A673 (cell line): ENCODE measurements at regions not wholly inside any gene's neighbourhood (a gene's known extent, or its start where the extent isn't known, plus 50 kb on each side); places are given as distances from the start of the nearest gene placed in this dataset.

Source experiments
- BruUV-seq: library from RNA; stranded (reverse); fragments of 400-500 nt; replicated peaks from 2 replicates; lab custom pipeline; 2021; lab: Mats Ljungman, UMichigan
- CTCF ChIA-PET: fragments of 300-600 bp; sonication (Branson Sonifier 250); formaldehyde crosslinking; loops from one replicate; lab custom pipeline; 2022; ENCODE audit warnings: antibody characterized with exemption; lab: Charles Lee
- POLR2A ChIA-PET: fragments of 300-600 bp; sonication (Branson Sonifier 250); formaldehyde crosslinking; loops from one replicate; lab custom pipeline; 2022; ENCODE audit warnings: antibody characterized with exemption; ENCODE audit not compliant: low non-redundant PET; lab: Charles Lee
- DNase-seq: peaks from one replicate; pipeline ENCODE4 v3.0.0-alpha.2; 2015; ENCODE audit warnings: low spot score
- H3K27ac ChIP-seq: fragments of 200-600 bp; sonication (generic); 2 replicates; pipeline ENCODE4 v1.5.1; 2016; ENCODE audit warnings: mixed run types, low read depth, mild to moderate bottlenecking, mixed read lengths, antibody characterized with exemption, low read length; ENCODE audit not compliant: poor library complexity, severe bottlenecking
- H3K27me3 ChIP-seq: fragments of 200-600 bp; sonication (generic); replicated peaks from 2 replicates; pipeline ENCODE4 v1.6.1; 2017; ENCODE audit warnings: mixed run types, low read depth, mild to moderate bottlenecking, mixed read lengths, antibody characterized with exemption, low read length; ENCODE audit not compliant: insufficient read depth, poor library complexity
- H3K36me3 ChIP-seq: fragments of 200-600 bp; sonication (generic); 2 replicates; pipeline ENCODE4 v1.6.1; 2016; ENCODE audit warnings: mixed run types, mild to moderate bottlenecking, mixed read lengths, antibody characterized with exemption, low read length; ENCODE audit not compliant: insufficient read depth, poor library complexity, severe bottlenecking
- H3K4me1 ChIP-seq: fragments of 200-600 bp; sonication (generic); 2 replicates; pipeline ENCODE4 v1.6.1; 2017; ENCODE audit warnings: mixed run types, mild to moderate bottlenecking, mixed read lengths, antibody characterized with exemption, low read length; ENCODE audit not compliant: insufficient read depth, poor library complexity, severe bottlenecking
- H3K4me3 ChIP-seq: fragments of 200-600 bp; sonication (generic); 2 replicates; pipeline ENCODE4 v1.5.1; 2016; ENCODE audit warnings: low read depth, mixed run types, mild to moderate bottlenecking, mixed read lengths, low read length; ENCODE audit not compliant: poor library complexity, severe bottlenecking
- H3K9me3 ChIP-seq: fragments of 200-600 bp; sonication (generic); 2 replicates; pipeline ENCODE4 v1.6.1; 2016; ENCODE audit warnings: mixed run types, low read depth, mild to moderate bottlenecking, mixed read lengths, antibody characterized with exemption, low read length; ENCODE audit not compliant: poor library complexity, severe bottlenecking
- EZH2 ChIP-seq: fragments of 200-600 bp; sonication (generic); IDR thresholded peaks from 2 replicates; pipeline ENCODE4 v1.6.1; 2017; ENCODE audit warnings: borderline replicate concordance, low read depth, mild to moderate bottlenecking, mixed read lengths, antibody characterized with exemption, low read length; ENCODE audit not compliant: poor library complexity, severe bottlenecking
- intact Hi-C: fragments of 100-400 bp; cut with micrococcal nuclease; formaldehyde crosslinking; loops from one replicate; pipeline ENCODE4 v1.10.0; 2022; ENCODE audit not compliant: unreplicated experiment
- TF ChIP-seq, protein P1 (sequence below): fragments of 300-800, 200-600 bp; sonication (generic); conservative IDR thresholded peaks from 2 replicates; pipeline ENCODE4 v1.5.1; 2017; ENCODE audit warnings: low read depth, mild to moderate bottlenecking, antibody characterized with exemption, low read length, moderate library complexity, mixed read lengths

DNA sequence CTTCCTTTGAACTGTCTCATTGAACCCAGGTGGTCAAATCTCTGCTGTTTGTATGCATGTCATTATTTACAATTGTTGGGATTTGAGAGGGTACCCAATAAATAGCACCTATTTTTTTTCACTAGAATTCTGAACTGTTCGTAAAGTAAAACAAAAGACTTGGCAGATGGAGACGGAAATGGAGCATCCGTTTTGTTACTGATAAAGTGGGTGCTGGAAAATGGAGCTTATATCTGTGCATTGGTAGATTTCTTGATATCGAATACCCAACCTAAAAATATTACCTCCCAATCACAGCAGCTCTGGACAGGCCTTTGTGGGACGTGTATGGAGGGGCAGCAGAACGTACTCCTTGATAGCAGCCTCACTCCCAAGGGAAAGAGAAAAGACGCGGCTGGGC lies 224.4 kb downstream of the C12orf75 start:
- intact Hi-C loops: no loop called here
- no peak overlapping the region for H3K4me3 ChIP-seq
- POLR2A ChIA-PET: no interaction called here
- H3K27ac ChIP-seq: no peak overlapping the region
- H3K36me3 ChIP-seq: no peaks in the 10 kb centered on the region
- no TSS peak for BruUV-seq
- TF ChIP-seq EZH2: no peak
- TF ChIP-seq, protein P1, sequence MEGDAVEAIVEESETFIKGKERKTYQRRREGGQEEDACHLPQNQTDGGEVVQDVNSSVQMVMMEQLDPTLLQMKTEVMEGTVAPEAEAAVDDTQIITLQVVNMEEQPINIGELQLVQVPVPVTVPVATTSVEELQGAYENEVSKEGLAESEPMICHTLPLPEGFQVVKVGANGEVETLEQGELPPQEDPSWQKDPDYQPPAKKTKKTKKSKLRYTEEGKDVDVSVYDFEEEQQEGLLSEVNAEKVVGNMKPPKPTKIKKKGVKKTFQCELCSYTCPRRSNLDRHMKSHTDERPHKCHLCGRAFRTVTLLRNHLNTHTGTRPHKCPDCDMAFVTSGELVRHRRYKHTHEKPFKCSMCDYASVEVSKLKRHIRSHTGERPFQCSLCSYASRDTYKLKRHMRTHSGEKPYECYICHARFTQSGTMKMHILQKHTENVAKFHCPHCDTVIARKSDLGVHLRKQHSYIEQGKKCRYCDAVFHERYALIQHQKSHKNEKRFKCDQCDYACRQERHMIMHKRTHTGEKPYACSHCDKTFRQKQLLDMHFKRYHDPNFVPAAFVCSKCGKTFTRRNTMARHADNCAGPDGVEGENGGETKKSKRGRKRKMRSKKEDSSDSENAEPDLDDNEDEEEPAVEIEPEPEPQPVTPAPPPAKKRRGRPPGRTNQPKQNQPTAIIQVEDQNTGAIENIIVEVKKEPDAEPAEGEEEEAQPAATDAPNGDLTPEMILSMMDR: no peak
- H3K9me3 ChIP-seq: no peaks in the 10 kb centered on the region
- no peak for DNase-seq
- no peaks in the 10 kb centered on the region for H3K27me3 ChIP-seq
- CTCF ChIA-PET: no interaction called here
- no peaks in the 10 kb centered on the region for H3K4me1 ChIP-seq

GRCh38 chr12:105555556-105556295 lies 225.2 kb downstream of the C12orf75 start:
- intact Hi-C loops: no loop called here
- Histone ChIP-seq H3K27me3 (no peaks in the 10 kb centered on the region), H3K4me3 (no peak overlapping the region), H3K27ac (no peak overlapping the region), H3K4me1 (no peaks in the 10 kb centered on the region), H3K9me3 (no peaks in the 10 kb centered on the region), H3K36me3 (no peaks in the 10 kb centered on the region)
- BruUV-seq: no TSS peak
- ChIA-PET CTCF (no interaction called here), POLR2A (no interaction called here)
- TF ChIP-seq EZH2: no peak
- TF ChIP-seq, protein P1: no peak
- no peak for DNase-seq

GRCh38 chr12:105559310-105559709 lies 228.8 kb downstream of the C12orf75 start:
- intact Hi-C loops: no loop called here
- BruUV-seq: no TSS peak
- Histone ChIP-seq H3K4me3 (no peak overlapping the region), H3K4me1 (no peaks in the 10 kb centered on the region), H3K27ac (no peak overlapping the region), H3K36me3 (no peaks in the 10 kb centered on the region), H3K27me3 (no peaks in the 10 kb centered on the region), H3K9me3 (no peaks in the 10 kb centered on the region)
- no peak for DNase-seq
- CTCF ChIA-PET: no interaction called here
- POLR2A ChIA-PET: no interaction called here
- TF ChIP-seq EZH2: no peak
- TF ChIP-seq, protein P1: no peak
